ENCODE measurements at regions not wholly inside any gene's neighbourhood (a gene's known extent, or its start where the extent isn't known, plus 50 kb on each side); places are given as distances from the start of the nearest gene placed in this dataset.

- FAIRE-seq (no peak), DNase-seq (ENCODE audit: low read depth, low spot score) (no peak)
- Histone ChIP-seq H2AFZ (ENCODE audit: low read depth, low read length) (no peak overlapping the region), H3K9ac (replicated peaks; ENCODE audit: extremely low read depth, insufficient read depth, low read length) (no peak overlapping the region), H3K4me3 (replicated peaks in 1 of 3; ENCODE audit: insufficient read depth in 1 of 3, low read depth in 1 of 3, low read length in 3 of 3) (no peak overlapping the region), H3K9me3 (replicated peaks; ENCODE audit: control insufficient read depth, insufficient read depth, low read length) (no peaks in the 10 kb centered on the region), H3K27me3 (ENCODE audit: control insufficient read depth in 2 of 2, insufficient read depth in 2 of 2, low read length in 2 of 2) (peaks cover 0 to 1% of the 10 kb centered on the region in 2 experiments), H4K20me1 (replicated peaks; ENCODE audit: control insufficient read depth, extremely low read depth, insufficient read depth, low read length) (no peaks in the 10 kb centered on the region), H3K79me2 (ENCODE audit: control insufficient read depth, insufficient read depth, low read length) (no peaks in the 10 kb centered on the region), H3K4me1 (ENCODE audit: control insufficient read depth, extremely low read depth, insufficient read depth, low read length) (no peaks in the 10 kb centered on the region), H3K36me3 (ENCODE audit: control insufficient read depth in 2 of 2, extremely low read depth in 1 of 2, insufficient read depth in 2 of 2, low read length in 2 of 2) (no peaks in the 10 kb centered on the region), H3K4me2 (ENCODE audit: insufficient read depth, low read length) (no peak overlapping the region), H3K9me1 (replicated peaks; ENCODE audit: control insufficient read depth, extremely low read depth, insufficient read depth, low read length) (no peaks in the 10 kb centered on the region), H3K27ac (ENCODE audit: insufficient read depth, low read depth, low read length) (no peak overlapping the region)
- BruUV-seq (replicated peaks): no TSS peak
- ChIA-PET CTCF (interaction anchor here (1.3 kb wide), 1 partner anchor 178 kb away, joined by 5 read pairs; no protein-coding TSS in a partner anchor), POLR2A (no interaction called here)
- TF ChIP-seq EZH2 (IDR thresholded peaks at IDR 0.05; ENCODE audit: borderline replicate concordance, low read depth, low read length, severe bottlenecking) (no peak), POLR2A (IDR thresholded peaks at IDR 0.05; ENCODE audit: low read depth, low read length) (no peak), CTCF (IDR thresholded peaks at IDR 0.05; ENCODE audit: extremely low read depth in 1 of 2, insufficient read depth in 1 of 2, low read depth in 1 of 2, low read length in 2 of 2) (no peak)
- intact Hi-C loops (cut with micrococcal nuclease) (no loop called here), dilution Hi-C loops (cut with MboI; ENCODE audit: extremely low pct_ligation_motif_present, low sequenced_read_pairs) (no loop called here)
Measured at GRCh38 chr16:85999778-86000177, 100.8 kb downstream of the IRF8 start.

GRCh38 chr16:86002178-86002900, 103.4 kb downstream of the IRF8 start:
- CTCF ChIA-PET: interaction anchor here (1.1 to 1.7 kb wide), 2 partner anchors 181 to 183 kb away, joined by 4 to 10 read pairs; no protein-coding TSS in a partner anchor
- Histone ChIP-seq H2AFZ (ENCODE audit: low read depth, low read length) (no peak overlapping the region), H3K27me3 (ENCODE audit: control insufficient read depth in 2 of 2, insufficient read depth in 2 of 2, low read length in 2 of 2) (peaks cover 1 to 8% of the 10 kb centered on the region in 2 experiments), H4K20me1 (replicated peaks; ENCODE audit: control insufficient read depth, extremely low read depth, insufficient read depth, low read length) (no peaks in the 10 kb centered on the region), H3K27ac (ENCODE audit: insufficient read depth, low read depth, low read length) (no peak overlapping the region), H3K4me1 (ENCODE audit: control insufficient read depth, extremely low read depth, insufficient read depth, low read length) (no peaks in the 10 kb centered on the region), H3K4me3 (replicated peaks in 1 of 3; ENCODE audit: insufficient read depth in 1 of 3, low read depth in 1 of 3, low read length in 3 of 3) (no peak overlapping the region), H3K9me3 (replicated peaks; ENCODE audit: control insufficient read depth, insufficient read depth, low read length) (no peaks in the 10 kb centered on the region), H3K36me3 (ENCODE audit: control insufficient read depth in 2 of 2, extremely low read depth in 1 of 2, insufficient read depth in 2 of 2, low read length in 2 of 2) (no peaks in the 10 kb centered on the region), H3K4me2 (ENCODE audit: insufficient read depth, low read length) (no peak overlapping the region), H3K79me2 (ENCODE audit: control insufficient read depth, insufficient read depth, low read length) (no peaks in the 10 kb centered on the region), H3K9me1 (replicated peaks; ENCODE audit: control insufficient read depth, extremely low read depth, insufficient read depth, low read length) (no peaks in the 10 kb centered on the region), H3K9ac (replicated peaks; ENCODE audit: extremely low read depth, insufficient read depth, low read length) (no peak overlapping the region)
- POLR2A ChIA-PET: no interaction called here
- no TSS peak for BruUV-seq (replicated peaks)
- dilution Hi-C loops (cut with MboI; ENCODE audit: extremely low pct_ligation_motif_present, low sequenced_read_pairs) (no loop called here), intact Hi-C loops (cut with micrococcal nuclease) (no loop called here)
- TF ChIP-seq CTCF (IDR thresholded peaks at IDR 0.05; ENCODE audit: extremely low read depth in 1 of 2, insufficient read depth in 1 of 2, low read depth in 1 of 2, low read length in 2 of 2): no peak
- no peak for TF ChIP-seq MYC (IDR thresholded peaks at IDR 0.05; ENCODE audit: low read depth, low read length)
- FAIRE-seq (no peak), DNase-seq (ENCODE audit: low read depth, low spot score) (no peak)

Data from endothelial cell of umbilical vein (primary cell).